AG04449 (cell line): ENCODE measurements at regions not wholly inside any gene's neighbourhood (a gene's known extent, or its start where the extent isn't known, plus 50 kb on each side); places are given as distances from the start of the nearest gene placed in this dataset.
"Not testable (repeated sequence)": the region's sequence is repeated elsewhere in the genome, so short reads cannot be mapped to it uniquely, and the experiment has no call there.

Experiments used
- CTCF ChIA-PET: fragments of 350-600 bp; formaldehyde crosslinking; extraction: SDS; loops from one replicate; lab custom pipeline; 2021; ENCODE audit warnings: antibody characterized with exemption; lab: Yijun Ruan, JAX
- POLR2A ChIA-PET: fragments of 400-600, 350-600 bp; formaldehyde crosslinking; extraction: SDS; loops from one replicate; lab custom pipeline; 2020; ENCODE audit warnings: antibody characterized with exemption, inconsistent platforms; lab: Yijun Ruan, JAX
- DNase-seq: peaks from one replicate; pipeline ENCODE4 v3.0.0-alpha.2; 2010; ENCODE audit warnings: low read depth, low spot score
- H3K4me3 ChIP-seq: 2 replicates; pipeline ENCODE4 v1.5.1; 2011; ENCODE audit warnings: low read depth, mild to moderate bottlenecking, control low read depth, low read length
- TF ChIP-seq, protein P1 (sequence below): IDR thresholded peaks from one replicate; pipeline ENCODE4 v1.5.1; 2011; ENCODE audit warnings: mild to moderate bottlenecking, moderate library complexity, low read length, control low read depth, inconsistent platforms; ENCODE audit not compliant: insufficient read depth; ENCODE audit errors: missing control alignments

DNA sequence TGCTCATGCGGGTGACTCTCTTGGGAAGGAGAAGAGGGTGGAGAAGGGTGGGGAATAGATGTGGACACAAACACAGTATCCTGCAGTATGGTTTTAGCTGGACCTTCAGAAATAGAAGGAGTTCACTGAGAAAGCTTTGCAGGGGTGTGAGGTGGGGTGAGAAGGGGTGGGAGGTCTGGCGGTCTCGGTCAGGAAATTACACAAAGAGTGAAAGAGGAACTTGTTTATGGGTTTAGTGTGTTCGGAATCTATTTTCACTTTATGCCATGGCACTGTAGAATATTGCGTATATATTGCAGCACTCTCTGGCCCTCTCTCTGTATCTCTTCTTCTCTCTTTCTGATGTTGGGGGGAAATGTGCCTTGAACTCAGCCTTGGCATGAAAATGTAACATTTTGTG lies 148.2 kb upstream of the GOT2 start:
- CTCF ChIA-PET, result no interaction called here
- TF ChIP-seq, protein P1, sequence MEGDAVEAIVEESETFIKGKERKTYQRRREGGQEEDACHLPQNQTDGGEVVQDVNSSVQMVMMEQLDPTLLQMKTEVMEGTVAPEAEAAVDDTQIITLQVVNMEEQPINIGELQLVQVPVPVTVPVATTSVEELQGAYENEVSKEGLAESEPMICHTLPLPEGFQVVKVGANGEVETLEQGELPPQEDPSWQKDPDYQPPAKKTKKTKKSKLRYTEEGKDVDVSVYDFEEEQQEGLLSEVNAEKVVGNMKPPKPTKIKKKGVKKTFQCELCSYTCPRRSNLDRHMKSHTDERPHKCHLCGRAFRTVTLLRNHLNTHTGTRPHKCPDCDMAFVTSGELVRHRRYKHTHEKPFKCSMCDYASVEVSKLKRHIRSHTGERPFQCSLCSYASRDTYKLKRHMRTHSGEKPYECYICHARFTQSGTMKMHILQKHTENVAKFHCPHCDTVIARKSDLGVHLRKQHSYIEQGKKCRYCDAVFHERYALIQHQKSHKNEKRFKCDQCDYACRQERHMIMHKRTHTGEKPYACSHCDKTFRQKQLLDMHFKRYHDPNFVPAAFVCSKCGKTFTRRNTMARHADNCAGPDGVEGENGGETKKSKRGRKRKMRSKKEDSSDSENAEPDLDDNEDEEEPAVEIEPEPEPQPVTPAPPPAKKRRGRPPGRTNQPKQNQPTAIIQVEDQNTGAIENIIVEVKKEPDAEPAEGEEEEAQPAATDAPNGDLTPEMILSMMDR, result no peak
- no peak for DNase-seq
- no peak overlapping the region for H3K4me3 ChIP-seq
- POLR2A ChIA-PET, result no interaction called here

DNA sequence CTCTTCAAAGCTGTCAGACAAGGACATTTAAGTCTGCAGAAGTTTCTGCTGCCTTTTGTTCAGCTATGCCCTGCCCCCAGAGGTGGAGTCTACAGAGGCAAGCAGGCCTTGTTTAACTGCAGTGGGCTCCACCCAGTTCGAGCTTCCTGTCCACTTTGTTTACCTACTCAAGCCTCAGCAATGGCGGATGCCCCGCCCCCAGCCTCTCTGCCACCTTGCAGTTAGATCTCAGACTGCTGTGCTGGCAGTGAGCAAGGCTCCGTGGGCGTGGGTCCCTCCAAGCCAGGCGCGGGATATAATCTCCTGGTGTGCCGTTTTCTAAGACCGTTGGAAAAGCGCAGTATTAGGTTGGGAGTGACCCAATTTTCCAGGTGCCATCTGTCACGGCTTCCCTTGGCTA lies 144.5 kb upstream of the GOT2 start:
- CTCF ChIA-PET, DNase-seq, H3K4me3 ChIP-seq, POLR2A ChIA-PET: not testable (repeated sequence)

DNA sequence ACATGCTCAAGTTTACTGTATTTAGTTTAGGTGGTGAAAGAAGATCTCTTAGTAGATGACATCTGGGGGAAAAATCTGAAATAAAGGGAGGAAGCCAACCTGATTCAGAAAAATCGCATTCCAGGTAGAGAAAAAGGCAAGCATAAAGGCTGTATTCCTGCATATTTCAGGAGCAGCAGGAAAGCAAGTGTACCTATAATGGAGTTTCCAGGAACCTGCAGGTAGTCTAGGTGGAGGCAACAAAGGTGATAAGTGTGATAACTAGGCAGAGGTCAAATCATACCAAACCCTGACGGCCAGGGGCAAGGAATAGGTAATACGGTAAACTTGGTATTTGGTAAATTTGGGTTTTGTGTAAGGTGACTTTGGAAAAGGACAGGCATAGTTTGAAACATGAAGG lies 132.8 kb upstream of the GOT2 start:
- DNase-seq, result no peak
- CTCF ChIA-PET, result no interaction called here
- H3K4me3 ChIP-seq, result no peak overlapping the region
- TF ChIP-seq, protein P1, result no peak
- POLR2A ChIA-PET, result no interaction called here

DNA sequence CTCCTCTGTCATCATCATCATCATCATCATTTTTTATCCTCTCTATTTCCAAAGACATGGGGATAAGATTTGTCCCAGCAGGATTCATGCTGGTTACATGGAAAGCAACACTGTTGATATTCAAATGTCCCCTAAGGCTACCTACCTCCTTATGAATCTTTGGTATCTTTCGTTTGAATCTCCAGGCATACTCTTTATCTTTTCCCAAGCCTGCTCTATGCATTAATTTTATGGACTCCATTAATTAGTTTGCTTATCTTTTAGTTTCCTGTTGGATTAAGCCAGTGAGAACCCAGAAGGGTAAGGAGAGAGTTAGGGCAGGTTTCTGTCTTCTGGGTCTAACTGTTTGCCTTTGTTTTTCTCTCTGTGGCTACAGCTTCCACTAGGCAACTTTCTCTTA lies 129.6 kb upstream of the GOT2 start:
- ChIA-PET POLR2A (no interaction called here), CTCF (no interaction called here)
- H3K4me3 ChIP-seq, result no peak overlapping the region
- TF ChIP-seq, protein P1, result no peak
- no peak for DNase-seq

DNA sequence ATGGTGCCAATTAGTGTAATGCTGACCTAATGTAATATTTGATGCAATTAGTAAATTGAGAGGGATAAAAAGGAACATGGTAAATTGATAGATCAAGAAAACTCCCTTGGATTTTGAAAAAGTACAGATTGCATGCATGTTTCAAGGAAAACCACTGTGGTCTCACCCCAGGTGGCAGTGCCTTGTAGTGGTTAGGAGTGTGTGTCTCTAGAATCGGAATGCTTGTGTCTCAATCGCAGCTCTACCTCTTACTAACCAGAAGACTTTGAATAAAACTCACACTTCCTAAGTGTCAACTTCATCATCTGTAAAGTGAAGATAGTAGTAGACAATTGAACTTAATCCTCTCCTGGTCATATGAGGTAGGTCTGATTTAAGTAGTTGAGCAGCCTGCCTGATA lies 128.9 kb upstream of the GOT2 start:
- H3K4me3 ChIP-seq, result no peak overlapping the region
- ChIA-PET POLR2A (no interaction called here), CTCF (no interaction called here)
- TF ChIP-seq, protein P1, result no peak
- no peak for DNase-seq

DNA sequence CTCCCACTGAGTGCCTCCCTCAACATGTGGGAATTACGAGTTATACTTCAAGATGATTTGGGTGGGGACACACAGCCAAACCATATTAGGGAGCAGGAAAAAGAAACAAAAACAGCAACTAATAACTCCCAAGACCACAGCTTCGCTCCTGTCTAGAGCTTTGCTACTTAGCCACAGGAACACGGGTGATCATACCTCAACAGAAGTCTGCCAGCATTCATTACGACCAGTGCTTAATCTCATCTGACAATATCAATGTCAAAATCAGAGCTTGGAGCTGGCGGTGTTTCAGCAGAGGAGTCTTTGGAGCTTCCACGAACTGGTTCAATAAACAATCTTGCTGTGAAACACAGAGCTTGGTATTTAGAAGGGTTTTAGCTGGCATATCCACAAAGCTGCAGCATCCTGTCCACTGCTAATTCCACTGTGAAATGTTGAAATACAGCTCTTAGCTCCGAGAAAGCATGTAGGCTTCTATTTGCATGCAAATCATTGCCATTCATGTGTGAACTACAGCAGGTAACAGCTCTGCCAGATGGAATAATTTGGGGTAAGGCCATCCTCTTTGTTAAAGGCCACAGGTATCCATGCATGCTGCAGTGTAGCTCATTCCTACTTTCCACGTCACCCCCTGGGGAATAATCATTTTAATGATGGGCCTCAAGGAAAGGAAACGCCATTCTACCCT lies 128.4 kb upstream of the GOT2 start:
- H3K4me3 ChIP-seq, result no peak overlapping the region
- TF ChIP-seq, protein P1, result no peak
- DNase-seq, result no peak
- POLR2A ChIA-PET, result no interaction called here
- CTCF ChIA-PET, result no interaction called here

DNA sequence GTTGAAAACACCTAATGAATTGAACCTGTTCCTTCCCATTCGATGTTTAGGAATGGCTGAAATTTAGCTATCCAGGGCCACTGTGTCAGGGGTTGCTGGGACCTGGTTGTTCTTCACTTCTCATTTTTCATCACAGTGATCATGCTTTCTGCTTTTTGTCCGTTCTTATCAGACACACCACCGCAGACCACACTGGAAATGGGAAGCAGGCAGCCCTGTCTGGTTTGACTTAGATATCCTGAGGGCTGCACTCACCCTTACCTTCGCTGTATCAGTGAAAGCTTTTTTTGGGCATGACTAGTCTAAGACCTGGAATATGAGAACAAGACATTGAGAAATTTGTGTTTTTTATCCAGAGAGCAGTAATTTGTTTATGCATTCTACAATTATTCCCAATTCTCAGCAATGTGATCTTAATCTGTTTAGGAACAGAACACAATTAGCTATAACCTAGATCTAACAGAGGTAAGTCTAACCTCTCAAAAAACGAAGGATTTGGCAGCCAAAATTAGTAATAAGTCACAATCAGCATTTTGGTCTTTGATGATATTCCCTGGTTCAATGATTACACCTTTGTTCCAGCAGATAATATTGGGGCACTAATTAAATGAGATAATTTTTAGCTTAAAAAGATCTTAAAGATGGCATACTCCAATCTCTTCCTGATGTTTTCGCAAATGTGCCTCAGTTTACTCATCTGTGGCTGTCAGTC lies 126.0 kb upstream of the GOT2 start:
- TF ChIP-seq, protein P1, result no peak
- ChIA-PET CTCF (interaction anchor here (0.8 to 1.2 kb wide), 2 partner anchors 11 to 46 kb away, joined by 3 to 4 read pairs; no protein-coding TSS in a partner anchor), POLR2A (no interaction called here)
- DNase-seq, result no peak
- H3K4me3 ChIP-seq, result no peak overlapping the region

DNA sequence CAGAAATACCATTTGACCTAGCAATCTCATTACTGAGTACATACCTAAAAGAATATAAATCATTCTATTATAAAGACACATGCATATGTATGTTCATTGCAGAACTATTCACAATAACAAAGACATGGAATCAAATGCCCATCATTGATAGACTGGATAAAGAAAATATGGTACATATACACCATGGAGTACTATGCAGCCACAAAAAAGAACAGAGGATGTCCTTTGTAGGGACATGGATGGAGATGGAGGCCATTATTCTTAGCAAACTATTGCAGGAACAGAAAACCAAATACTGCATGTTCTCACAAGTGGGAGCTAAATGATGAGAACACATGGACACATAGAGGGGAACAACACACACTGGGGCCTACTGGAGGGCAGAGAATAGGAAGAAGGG lies 124.5 kb upstream of the GOT2 start:
- H3K4me3 ChIP-seq, DNase-seq, CTCF ChIA-PET, POLR2A ChIA-PET: not testable (repeated sequence)
